ENCODE measurements at regions not wholly inside any gene's neighbourhood (a gene's known extent, or its start where the extent isn't known, plus 50 kb on each side); places are given as distances from the start of the nearest gene placed in this dataset.
"Not testable (repeated sequence)": the region's sequence is repeated elsewhere in the genome, so short reads cannot be mapped to it uniquely, and the experiment has no call there.

- DNase-seq (ENCODE audit: low spot score) = no peak
- Mint-ChIP-seq H3K27me3 (ENCODE audit: low read depth) (no peaks in the 10 kb centered on the region), H3K27ac (ENCODE audit: unreplicated experiment) (peak overlapping the region; percentile 96), H3K36me3 (ENCODE audit: low read depth) (no peaks in the 10 kb centered on the region), H3K4me1 (ENCODE audit: low read depth) (peaks cover 62% of the 10 kb centered on the region), H3K4me3 (ENCODE audit: unreplicated experiment) (peak overlapping the region; percentile 35), H3K9me3 (ENCODE audit: low read depth) (peaks cover 5% of the 10 kb centered on the region)
- no peak for TF ChIP-seq CTCF (IDR thresholded peaks at IDR 0.05)
Measured at GRCh38 chr3:115401298-115401697, 222.0 kb upstream of the GAP43 start.

GRCh38 chr3:115401851-115402501, 221.3 kb upstream of the GAP43 start:
- no peak for DNase-seq (ENCODE audit: low spot score)
- TF ChIP-seq CTCF (IDR thresholded peaks at IDR 0.05) = no peak
- Mint-ChIP-seq H3K27me3 (ENCODE audit: low read depth) (no peaks in the 10 kb centered on the region), H3K36me3 (ENCODE audit: low read depth) (no peaks in the 10 kb centered on the region), H3K4me1 (ENCODE audit: low read depth) (peaks cover 62% of the 10 kb centered on the region), H3K9me3 (ENCODE audit: low read depth) (peaks cover 5% of the 10 kb centered on the region), H3K27ac (ENCODE audit: unreplicated experiment) (peak overlapping the region; percentile 96), H3K4me3 (ENCODE audit: unreplicated experiment) (no peak overlapping the region)

- peaks cover 5% of the 10 kb centered on the region for H3K9me3 Mint-ChIP-seq (ENCODE audit: low read depth)
- no peaks in the 10 kb centered on the region for H3K27me3 Mint-ChIP-seq (ENCODE audit: low read depth)
- TF ChIP-seq CTCF (IDR thresholded peaks at IDR 0.05) = no peak
- H3K27ac Mint-ChIP-seq (ENCODE audit: unreplicated experiment) = peak overlapping the region; percentile 96
- DNase-seq (ENCODE audit: low spot score) = no peak
- H3K36me3 Mint-ChIP-seq (ENCODE audit: low read depth) = no peaks in the 10 kb centered on the region
- H3K4me3 Mint-ChIP-seq (ENCODE audit: unreplicated experiment) = no peak overlapping the region
- peaks cover 62% of the 10 kb centered on the region for H3K4me1 Mint-ChIP-seq (ENCODE audit: low read depth)
Measured at GRCh38 chr3:115402651-115403050, 220.7 kb upstream of the GAP43 start.

DNA sequence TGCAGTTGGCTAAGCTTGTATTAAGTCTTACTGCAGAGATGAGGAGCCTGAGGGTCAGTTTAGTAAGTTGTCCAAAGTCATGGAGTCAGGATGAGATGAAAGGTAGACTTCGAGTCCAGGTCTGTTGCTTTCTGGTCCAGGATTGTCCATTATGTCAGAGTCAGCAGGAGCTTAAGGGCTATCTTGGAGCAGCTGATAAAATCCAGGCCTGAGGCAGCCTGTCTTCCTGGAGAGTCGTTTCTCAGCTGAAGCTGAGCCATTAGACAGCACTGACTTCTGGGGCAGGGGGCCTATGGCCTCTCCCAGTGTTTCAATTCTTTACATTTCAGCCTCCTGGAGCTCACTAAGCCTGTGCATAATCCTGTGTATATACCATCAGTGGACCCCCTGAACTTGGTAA, 219.5 kb upstream of the GAP43 start:
- Mint-ChIP-seq H3K36me3 (ENCODE audit: low read depth) (no peaks in the 10 kb centered on the region), H3K4me1 (ENCODE audit: low read depth) (peaks cover 62% of the 10 kb centered on the region), H3K9me3 (ENCODE audit: low read depth) (peaks cover 5% of the 10 kb centered on the region), H3K27ac (ENCODE audit: unreplicated experiment) (no peak overlapping the region), H3K4me3 (ENCODE audit: unreplicated experiment) (no peak overlapping the region), H3K27me3 (ENCODE audit: low read depth) (no peaks in the 10 kb centered on the region)
- no peak for TF ChIP-seq CTCF (IDR thresholded peaks at IDR 0.05)
- DNase-seq (ENCODE audit: low spot score) = no peak

- Mint-ChIP-seq H3K4me1 (ENCODE audit: low read depth) (peaks cover 13% of the 10 kb centered on the region), H3K36me3 (ENCODE audit: low read depth) (no peaks in the 10 kb centered on the region), H3K4me3 (ENCODE audit: unreplicated experiment) (no peak overlapping the region), H3K27me3 (ENCODE audit: low read depth) (no peaks in the 10 kb centered on the region), H3K27ac (ENCODE audit: unreplicated experiment) (no peak overlapping the region), H3K9me3 (ENCODE audit: low read depth) (no peaks in the 10 kb centered on the region)
- TF ChIP-seq CTCF (IDR thresholded peaks at IDR 0.05) = no peak
- DNase-seq (ENCODE audit: low spot score) = no peak
Measured at GRCh38 chr3:115409596-115409995, 213.7 kb upstream of the GAP43 start.

GRCh38 chr3:115414610-115415009, 208.7 kb upstream of the GAP43 start:
- not testable (repeated sequence) for H3K27ac Mint-ChIP-seq (ENCODE audit: unreplicated experiment); H3K27me3 Mint-ChIP-seq (ENCODE audit: low read depth); DNase-seq (ENCODE audit: low spot score); H3K4me3 Mint-ChIP-seq (ENCODE audit: unreplicated experiment); H3K4me1 Mint-ChIP-seq (ENCODE audit: low read depth); H3K36me3 Mint-ChIP-seq (ENCODE audit: low read depth); H3K9me3 Mint-ChIP-seq (ENCODE audit: low read depth)
